NCI-H2171 treated with DMSO at 0.1 percent for 48 hours (cell line): ENCODE measurements at regions not wholly inside any gene's neighbourhood (a gene's known extent, or its start where the extent isn't known, plus 50 kb on each side); places are given as distances from the start of the nearest gene placed in this dataset.
"Not testable (repeated sequence)": the region's sequence is repeated elsewhere in the genome, so short reads cannot be mapped to it uniquely, and the experiment has no call there.

ENCODE experiments used
- DNase-seq: peaks from one replicate; lab custom pipeline; 2025; lab: John Stamatoyannopoulos, UW

GRCh38 chr20:51923633-51924032 lies 121.3 kb upstream of the SALL4 start:
- no peak for DNase-seq

GRCh38 chr20:51922812-51923211 lies 120.5 kb upstream of the SALL4 start:
- not testable (repeated sequence) for DNase-seq

- DNase-seq, result no peak
These were observed 116.2 kb upstream of the SALL4 start for GRCh38 chr20:51918561-51918960.

- no peak for DNase-seq
These were observed 115.7 kb upstream of the SALL4 start for GRCh38 chr20:51917886-51918535.

- no peak for DNase-seq
These were observed 113.9 kb upstream of the SALL4 start for GRCh38 chr20:51916244-51916643.

GRCh38 chr20:51914758-51915157 lies 112.4 kb upstream of the SALL4 start:
- DNase-seq, result no peak

GRCh38 chr20:51910321-51911050 lies 108.2 kb upstream of the SALL4 start:
- DNase-seq, result no peak

GRCh38 chr20:51906679-51907078 lies 104.4 kb upstream of the SALL4 start:
- DNase-seq, result no peak

GRCh38 chr20:51906049-51906448 lies 103.7 kb upstream of the SALL4 start:
- DNase-seq, result peak; percentile 41

- no peak for DNase-seq
These were observed 100.6 kb upstream of the SALL4 start for GRCh38 chr20:51902933-51903332.

GRCh38 chr20:51900443-51900842 lies 98.1 kb upstream of the SALL4 start:
- no peak for DNase-seq

GRCh38 chr20:51899674-51900073 lies 97.4 kb upstream of the SALL4 start:
- DNase-seq, result no peak

GRCh38 chr20:51898788-51899187 lies 96.5 kb upstream of the SALL4 start:
- DNase-seq, result no peak

GRCh38 chr20:51894619-51895018 lies 92.3 kb upstream of the SALL4 start:
- no peak for DNase-seq

- no peak for DNase-seq
These were observed 91.9 kb upstream of the SALL4 start for GRCh38 chr20:51894201-51894600.

- no peak for DNase-seq
These were observed 91.4 kb upstream of the SALL4 start for GRCh38 chr20:51893723-51894122.

- DNase-seq, result no peak
These were observed 87.7 kb upstream of the SALL4 start for GRCh38 chr20:51890003-51890402.

GRCh38 chr20:51889466-51889865 lies 87.1 kb upstream of the SALL4 start:
- no peak for DNase-seq

GRCh38 chr20:51888291-51888690 lies 86.0 kb upstream of the SALL4 start:
- no peak for DNase-seq

- no peak for DNase-seq
These were observed 84.7 kb upstream of the SALL4 start for GRCh38 chr20:51886891-51887608.

GRCh38 chr20:51886341-51886740 lies 84.0 kb upstream of the SALL4 start:
- DNase-seq, result no peak

- no peak for DNase-seq
These were observed 82.2 kb upstream of the SALL4 start for GRCh38 chr20:51884561-51884960.

- DNase-seq, result no peak
These were observed 77.9 kb upstream of the SALL4 start for GRCh38 chr20:51880188-51880587.
